ENCODE measurements at regions not wholly inside any gene's neighbourhood (a gene's known extent, or its start where the extent isn't known, plus 50 kb on each side); places are given as distances from the start of the nearest gene placed in this dataset.

GRCh38 chr3:148631124-148631903 lies 66.4 kb upstream of the AGTR1 start:
- Mint-ChIP-seq H3K4me1 (ENCODE audit: low read depth) (no peaks in the 10 kb centered on the region), H3K4me3 (no peak overlapping the region), H3K27me3 (ENCODE audit: low read depth) (no peaks in the 10 kb centered on the region), H3K9me3 (peaks cover 9% of the 10 kb centered on the region), H3K27ac (no peak overlapping the region), H3K36me3 (ENCODE audit: low read depth) (no peaks in the 10 kb centered on the region)

- H3K4me1 Mint-ChIP-seq (ENCODE audit: low read depth): no peaks in the 10 kb centered on the region
- no peak overlapping the region for H3K27ac Mint-ChIP-seq
- no peak overlapping the region for H3K4me3 Mint-ChIP-seq
- H3K9me3 Mint-ChIP-seq: no peaks in the 10 kb centered on the region
- no peaks in the 10 kb centered on the region for H3K27me3 Mint-ChIP-seq (ENCODE audit: low read depth)
- no peaks in the 10 kb centered on the region for H3K36me3 Mint-ChIP-seq (ENCODE audit: low read depth)
These were observed 56.0 kb upstream of the AGTR1 start for GRCh38 chr3:148641722-148642121.

GRCh38 chr3:148642214-148642613 lies 55.5 kb upstream of the AGTR1 start:
- H3K27me3 Mint-ChIP-seq (ENCODE audit: low read depth): no peaks in the 10 kb centered on the region
- H3K4me3 Mint-ChIP-seq: no peak overlapping the region
- H3K27ac Mint-ChIP-seq: no peak overlapping the region
- H3K4me1 Mint-ChIP-seq (ENCODE audit: low read depth): no peaks in the 10 kb centered on the region
- no peaks in the 10 kb centered on the region for H3K36me3 Mint-ChIP-seq (ENCODE audit: low read depth)
- no peaks in the 10 kb centered on the region for H3K9me3 Mint-ChIP-seq

GRCh38 chr3:148642616-148643015 lies 55.1 kb upstream of the AGTR1 start:
- H3K9me3 Mint-ChIP-seq: no peaks in the 10 kb centered on the region
- H3K4me3 Mint-ChIP-seq: no peak overlapping the region
- no peaks in the 10 kb centered on the region for H3K4me1 Mint-ChIP-seq (ENCODE audit: low read depth)
- no peaks in the 10 kb centered on the region for H3K36me3 Mint-ChIP-seq (ENCODE audit: low read depth)
- no peak overlapping the region for H3K27ac Mint-ChIP-seq
- no peaks in the 10 kb centered on the region for H3K27me3 Mint-ChIP-seq (ENCODE audit: low read depth)

GRCh38 chr3:148643389-148643840 lies 54.3 kb upstream of the AGTR1 start:
- no peak overlapping the region for H3K27ac Mint-ChIP-seq
- no peak overlapping the region for H3K4me3 Mint-ChIP-seq
- no peaks in the 10 kb centered on the region for H3K9me3 Mint-ChIP-seq
- H3K4me1 Mint-ChIP-seq (ENCODE audit: low read depth): no peaks in the 10 kb centered on the region
- no peaks in the 10 kb centered on the region for H3K27me3 Mint-ChIP-seq (ENCODE audit: low read depth)
- no peaks in the 10 kb centered on the region for H3K36me3 Mint-ChIP-seq (ENCODE audit: low read depth)

GRCh38 chr3:148646126-148646665 lies 51.5 kb upstream of the AGTR1 start:
- H3K27me3 Mint-ChIP-seq (ENCODE audit: low read depth): no peaks in the 10 kb centered on the region
- H3K36me3 Mint-ChIP-seq (ENCODE audit: low read depth): no peaks in the 10 kb centered on the region
- H3K27ac Mint-ChIP-seq: no peak overlapping the region
- no peaks in the 10 kb centered on the region for H3K9me3 Mint-ChIP-seq
- H3K4me3 Mint-ChIP-seq: no peak overlapping the region
- H3K4me1 Mint-ChIP-seq (ENCODE audit: low read depth): no peaks in the 10 kb centered on the region

Measured in T-helper 1 cell treated with Interleukin-12 subunit alpha and Interleukin-12 subunit beta and Interleukin-4 antibody, amounts not matched to agents 30 μg/mL and 1 μg/mL, for 36 hours (primary cell).